GM19351 (cell line): ENCODE measurements at regions not wholly inside any gene's neighbourhood (a gene's known extent, or its start where the extent isn't known, plus 50 kb on each side); places are given as distances from the start of the nearest gene placed in this dataset.

Experiments used
- ATAC-seq: cut with Tn5 transposase; IDR thresholded peaks from one replicate; pipeline ENCODE4 v1.9.1; 2021; ENCODE audit warnings: mild to moderate bottlenecking, moderate library complexity; ENCODE audit not compliant: unreplicated experiment

DNA sequence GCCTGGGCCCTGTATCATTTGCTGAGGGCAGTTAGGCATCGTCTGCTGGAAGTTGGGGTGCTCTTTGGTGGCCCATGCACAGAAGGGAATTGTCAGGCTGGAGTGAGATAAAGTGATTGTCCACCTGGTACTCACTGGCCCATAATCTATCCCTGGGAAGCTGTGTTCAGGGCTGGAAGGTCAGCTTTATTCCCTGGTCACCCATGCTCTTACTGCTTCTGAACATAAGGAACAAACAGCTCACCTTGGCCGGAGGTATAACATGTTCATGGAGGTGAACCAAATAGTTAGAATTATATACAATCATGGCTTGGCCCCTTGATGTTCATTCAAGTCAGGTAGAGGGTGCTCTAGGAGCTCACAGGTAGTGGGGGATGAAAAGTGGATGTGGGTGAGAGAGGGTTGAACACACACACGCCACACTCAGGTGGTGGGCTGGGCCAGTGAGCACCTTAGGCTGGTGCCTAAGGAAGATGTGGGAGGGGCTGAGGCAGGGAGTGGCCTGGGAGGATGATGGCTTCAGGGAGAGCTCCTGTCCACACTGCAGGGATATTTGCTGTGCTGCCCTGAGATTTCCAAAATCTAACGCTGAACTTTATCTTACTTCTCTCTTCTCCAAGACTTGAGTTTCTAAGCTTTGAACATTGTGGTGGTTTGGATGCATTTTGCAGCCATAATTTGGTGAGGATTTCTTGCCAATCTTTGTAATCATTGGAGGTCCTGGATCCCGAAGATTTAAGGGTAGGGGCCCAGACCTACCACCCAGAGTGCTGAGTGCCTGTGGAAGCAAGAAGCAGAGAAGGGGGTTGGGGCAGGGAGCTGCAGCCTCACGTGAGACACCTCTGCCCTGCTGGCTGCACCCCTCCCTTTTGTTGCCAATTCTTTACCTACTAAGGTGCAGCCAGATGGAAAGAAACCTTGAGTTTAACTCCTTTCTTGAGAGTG is 420.6 kb downstream of the ZNF536 start:
- no peak for ATAC-seq

- no peak for ATAC-seq
Observed at GRCh38 chr19:30791088-30791487, 418.9 kb downstream of the ZNF536 start.

DNA sequence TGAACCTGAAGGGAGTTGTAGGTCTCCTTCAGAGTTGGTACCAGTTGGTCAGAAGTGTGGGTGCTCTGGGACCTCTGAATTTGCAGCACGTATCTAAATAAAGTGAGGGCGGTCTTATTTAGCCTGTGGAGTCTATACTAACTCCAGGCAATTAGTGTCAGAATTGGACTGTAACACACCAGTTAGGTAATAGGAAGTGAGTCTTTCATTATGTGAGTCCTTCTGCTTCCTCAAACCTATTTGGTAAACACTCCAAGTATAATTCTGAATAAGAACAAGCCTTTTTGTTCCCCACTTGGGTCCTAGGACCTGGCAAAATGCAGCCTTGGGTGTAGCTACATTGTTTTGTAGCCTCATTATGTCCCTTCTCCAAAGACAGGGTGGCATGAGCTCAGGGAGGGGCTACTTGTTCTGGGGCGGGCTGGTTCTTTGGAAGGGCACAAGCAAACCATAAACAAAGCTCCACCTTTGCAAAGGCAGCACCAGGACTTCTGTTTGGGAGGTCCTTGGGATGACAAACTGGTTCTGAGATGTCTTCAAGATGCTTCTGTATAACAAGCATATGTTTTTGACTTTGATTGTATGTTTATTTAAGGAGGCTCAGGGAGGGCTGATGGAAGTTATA is 418.0 kb downstream of the ZNF536 start:
- no peak for ATAC-seq

- ATAC-seq: no peak
Observed at GRCh38 chr19:30788105-30788765, 416.1 kb downstream of the ZNF536 start.

DNA sequence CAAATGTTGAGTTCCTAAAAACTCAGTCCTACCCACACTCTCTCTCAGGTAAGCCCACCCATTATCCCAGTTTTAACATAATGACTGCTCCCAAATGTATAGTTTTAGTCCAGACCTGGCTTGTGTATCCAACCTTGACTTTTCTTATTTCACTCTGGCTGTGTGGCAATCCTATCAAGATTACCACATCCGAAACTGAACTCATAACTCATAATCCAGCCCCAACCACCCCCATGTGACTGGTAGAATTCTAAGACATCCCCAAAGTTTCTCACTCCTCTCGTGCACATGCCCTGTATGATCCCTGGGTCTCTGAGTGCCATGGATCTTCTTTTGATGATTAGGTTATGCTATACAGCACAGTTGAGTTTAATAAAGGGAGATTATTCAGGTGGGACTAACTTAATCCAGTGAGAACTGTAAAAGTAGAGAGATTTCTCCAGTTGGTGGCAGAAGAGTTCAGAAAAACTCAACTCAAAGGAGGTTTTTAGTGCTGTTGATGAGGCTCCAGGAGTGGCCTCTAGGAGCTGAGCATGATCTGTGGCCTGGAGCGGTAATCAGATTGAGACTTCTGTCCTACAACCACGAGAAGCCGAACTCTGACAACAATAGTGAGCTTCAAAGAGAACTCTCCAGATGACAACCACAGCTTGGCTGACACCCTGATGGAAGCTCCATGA is 413.4 kb downstream of the ZNF536 start:
- no peak for ATAC-seq

GRCh38 chr19:30784850-30785457 is 412.8 kb downstream of the ZNF536 start:
- no peak for ATAC-seq

DNA sequence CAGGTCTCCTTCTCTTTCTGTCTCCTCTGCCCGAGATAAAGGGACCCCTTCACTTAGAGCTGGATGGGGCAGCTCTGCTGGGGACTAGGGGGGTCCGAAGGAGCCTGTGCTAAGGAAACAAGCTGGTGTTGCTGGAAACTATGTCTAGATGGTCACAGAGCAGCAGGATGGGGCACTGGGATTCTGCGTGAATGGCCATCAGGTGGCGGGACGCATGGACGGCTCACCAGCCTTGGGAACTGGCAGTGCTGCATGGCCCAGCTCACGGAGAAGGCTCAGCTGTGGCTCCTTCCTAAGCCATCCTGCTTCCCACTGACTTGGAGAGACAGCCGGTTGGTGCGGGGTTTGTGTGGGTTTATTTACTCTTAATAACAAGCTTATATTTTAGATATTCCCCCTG is 411.8 kb downstream of the ZNF536 start:
- ATAC-seq: no peak

- ATAC-seq: no peak
Observed at GRCh38 chr19:30783212-30783611, 411.0 kb downstream of the ZNF536 start.

GRCh38 chr19:30781519-30781918 is 409.3 kb downstream of the ZNF536 start:
- ATAC-seq: no peak

- ATAC-seq: no peak
Observed at GRCh38 chr19:30781047-30781446, 408.9 kb downstream of the ZNF536 start.

- ATAC-seq: no peak
Observed at GRCh38 chr19:30780456-30780855, 408.3 kb downstream of the ZNF536 start.

DNA sequence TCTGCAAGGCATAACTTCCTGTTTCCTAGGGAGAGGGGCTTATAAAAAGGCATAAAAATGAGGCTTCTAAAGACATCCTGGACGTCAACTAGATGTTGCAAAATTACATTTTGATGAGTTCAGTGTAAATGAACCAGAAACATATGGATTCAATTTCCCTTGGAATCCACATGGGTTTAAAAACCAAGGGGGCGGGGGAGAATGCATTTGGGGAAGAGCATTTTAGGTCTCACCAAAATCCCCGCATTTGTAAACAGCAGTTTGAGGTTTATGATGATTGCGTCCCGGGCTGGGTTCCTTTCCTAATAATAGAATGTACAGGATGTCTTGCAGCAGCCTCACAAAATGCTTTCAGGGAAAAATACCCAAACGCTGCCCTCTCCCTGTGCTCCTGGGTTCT is 407.8 kb downstream of the ZNF536 start:
- no peak for ATAC-seq

DNA sequence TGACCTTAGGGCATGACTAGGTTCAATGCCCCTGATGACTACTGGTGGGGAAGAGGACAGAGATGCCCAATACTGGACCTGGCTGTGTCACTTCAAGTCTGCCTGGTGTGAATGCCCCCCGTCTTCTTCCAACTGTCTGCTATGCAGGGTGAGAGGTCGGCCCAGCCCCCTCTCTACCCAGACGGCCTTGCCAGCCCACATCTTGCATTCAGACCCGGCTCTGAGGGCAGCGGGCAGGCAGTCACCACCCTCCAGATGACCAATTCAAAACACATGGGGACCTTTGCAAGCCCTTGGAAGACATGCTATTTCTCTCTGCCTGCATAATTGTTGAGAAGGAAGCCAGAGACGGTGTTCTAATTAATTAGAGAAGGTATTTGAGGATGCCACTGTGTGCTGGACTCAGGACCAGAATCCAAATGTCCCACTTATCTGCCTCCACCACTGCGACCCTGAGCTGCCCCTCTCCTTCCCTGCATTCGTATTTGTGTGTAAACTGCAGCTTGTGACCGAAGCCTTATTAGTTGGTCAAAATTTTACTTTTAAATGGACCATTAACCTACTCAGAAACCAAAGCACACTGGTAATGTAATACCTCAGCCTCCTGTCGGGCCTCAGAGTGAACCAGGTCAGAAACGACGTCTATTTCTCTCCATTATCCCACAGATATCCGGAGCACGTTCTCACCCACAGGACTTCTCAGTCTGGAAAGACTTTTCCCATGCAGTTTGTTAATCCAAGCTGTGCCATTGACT is 407.0 kb downstream of the ZNF536 start:
- no peak for ATAC-seq

GRCh38 chr19:30778061-30778460 is 405.9 kb downstream of the ZNF536 start:
- ATAC-seq: no peak

DNA sequence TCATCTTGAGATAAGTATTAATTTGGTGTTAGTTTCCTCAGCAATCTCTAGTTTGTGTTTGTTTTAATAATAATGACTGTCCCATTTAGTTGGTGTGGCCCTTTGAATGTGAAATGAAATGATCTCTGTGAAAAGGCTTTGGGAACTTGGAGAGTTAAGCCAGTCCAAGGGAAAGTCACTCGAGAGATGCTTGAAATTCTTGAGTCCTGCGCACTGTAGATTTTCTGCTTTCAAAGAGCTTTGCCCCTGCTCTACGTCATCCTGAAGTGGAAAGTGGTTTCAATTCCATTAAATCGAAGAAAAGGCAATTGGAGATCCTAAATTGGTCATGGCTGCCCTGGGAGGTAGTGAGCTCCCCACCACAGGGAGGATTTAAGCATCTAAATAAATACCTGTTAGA is 403.8 kb downstream of the ZNF536 start:
- ATAC-seq: no peak

DNA sequence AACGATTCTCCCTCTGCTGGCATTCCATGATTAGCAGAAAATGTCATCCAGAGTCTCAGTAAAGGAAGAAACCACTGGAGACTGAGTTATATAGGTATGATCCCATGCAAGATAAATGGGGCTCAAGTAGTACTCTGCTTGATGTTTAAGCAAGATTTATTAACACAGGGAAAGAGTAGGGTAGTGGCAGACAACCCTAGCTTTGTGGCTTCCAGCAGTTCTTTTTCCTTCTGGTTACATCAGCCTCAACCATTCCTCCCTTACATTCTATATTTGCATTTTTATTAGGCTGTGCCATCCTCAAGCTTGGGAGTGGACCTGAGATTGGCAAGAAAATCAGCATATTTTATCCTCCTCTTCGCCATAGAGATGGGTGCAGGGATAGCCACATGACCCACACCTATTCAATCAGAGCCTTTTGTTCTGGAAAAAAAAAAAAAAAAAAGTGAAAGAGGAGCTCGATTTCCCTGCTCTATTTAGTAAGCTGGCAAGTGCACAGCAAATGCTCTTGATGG is 402.1 kb downstream of the ZNF536 start:
- no peak for ATAC-seq

DNA sequence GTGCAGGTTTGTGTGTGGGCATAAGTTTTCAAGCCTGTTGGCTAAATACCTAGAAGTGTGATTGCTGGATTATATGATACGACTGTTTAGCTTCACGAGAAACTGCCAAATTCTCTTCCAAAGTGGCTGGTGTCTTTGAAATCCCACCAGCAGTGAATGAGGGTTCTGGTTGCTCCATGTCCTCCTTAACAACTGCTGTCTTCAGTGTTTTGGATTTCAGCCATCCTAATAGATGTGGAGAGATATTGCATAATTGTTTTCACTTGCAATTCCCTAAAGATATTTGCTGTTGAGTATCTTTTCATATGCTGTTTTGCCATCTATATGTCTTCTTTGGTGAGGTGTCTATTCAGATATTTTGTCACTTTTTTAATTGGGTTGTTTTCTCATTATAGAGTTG is 390.5 kb downstream of the ZNF536 start:
- ATAC-seq: no peak

- ATAC-seq: no peak
Observed at GRCh38 chr19:30760014-30760413, 387.8 kb downstream of the ZNF536 start.

- ATAC-seq: no peak
Observed at GRCh38 chr19:30757837-30758617, 385.8 kb downstream of the ZNF536 start.
